GM12874 (cell line): ENCODE measurements at regions not wholly inside any gene's neighbourhood (a gene's known extent, or its start where the extent isn't known, plus 50 kb on each side); places are given as distances from the start of the nearest gene placed in this dataset.

Source experiments
- CTCF ChIP-seq: IDR thresholded peaks from 2 replicates; pipeline ENCODE4 v1.5.1; 2011; ENCODE audit warnings: low read depth, mild to moderate bottlenecking, control low read depth, low read length, moderate library complexity; ENCODE audit not compliant: insufficient read depth

GRCh38 chr11:112400476-112401014 is 139.9 kb upstream of the PLET1 start:
- TF ChIP-seq CTCF = no peak

GRCh38 chr11:112401036-112401769 is 140.5 kb upstream of the PLET1 start:
- TF ChIP-seq CTCF = no peak

- TF ChIP-seq CTCF = no peak
Observed at GRCh38 chr11:112403432-112403831, 142.8 kb upstream of the PLET1 start.

- no peak for TF ChIP-seq CTCF
Observed at GRCh38 chr11:112404112-112404511, 143.5 kb upstream of the PLET1 start.

DNA sequence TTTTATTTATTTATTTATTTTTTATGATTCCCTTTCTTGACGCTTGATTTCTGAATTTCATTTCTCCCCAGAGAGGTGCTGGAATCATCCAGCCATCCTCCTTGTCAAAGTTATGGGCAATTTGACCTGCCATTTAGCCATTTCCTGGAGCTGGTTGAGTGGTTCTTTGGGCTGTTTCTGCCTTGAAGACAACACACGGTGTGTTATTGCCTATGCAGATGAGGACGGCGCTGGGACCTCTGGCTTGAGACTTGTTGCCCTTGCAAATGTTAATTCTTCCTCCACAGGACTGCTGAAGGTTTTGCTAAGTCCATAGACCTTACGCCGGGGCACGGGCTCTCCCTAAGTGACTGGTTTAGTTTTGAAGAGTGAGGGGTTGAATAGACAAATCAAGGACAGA is 147.9 kb upstream of the PLET1 start:
- no peak for TF ChIP-seq CTCF

GRCh38 chr11:112410325-112410724 is 149.7 kb upstream of the PLET1 start:
- no peak for TF ChIP-seq CTCF

GRCh38 chr11:112412383-112412782 is 151.7 kb upstream of the PLET1 start:
- no peak for TF ChIP-seq CTCF
